ENCODE measurements at regions not wholly inside any gene's neighbourhood (a gene's known extent, or its start where the extent isn't known, plus 50 kb on each side); places are given as distances from the start of the nearest gene placed in this dataset.

DNA sequence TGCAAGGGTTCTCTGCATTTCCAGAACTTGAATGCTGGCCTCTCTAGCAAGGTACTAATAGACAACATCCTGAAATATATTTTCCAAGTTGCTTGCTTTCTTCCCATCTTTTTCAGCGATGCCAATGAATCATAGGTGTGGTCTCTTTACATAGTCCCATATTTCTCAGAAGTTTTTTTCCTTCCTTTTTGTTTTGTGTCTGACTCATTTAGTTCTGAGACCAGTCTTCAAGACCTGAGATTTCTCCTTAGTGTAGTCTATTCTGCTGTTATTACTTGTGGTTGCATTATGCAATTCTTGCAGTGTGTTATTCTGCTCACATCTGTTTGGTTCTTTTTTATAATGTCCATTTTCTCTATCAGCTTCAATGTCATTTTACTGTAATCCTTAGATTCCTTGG is 1265.0 kb upstream of the ALCAM start:
- ChIA-PET CTCF (interaction anchor here (0.6 kb wide), 1 partner anchor 20 kb away, joined by 3 read pairs; no protein-coding TSS in a partner anchor), POLR2A (no interaction called here)
- BruUV-seq (replicated peaks), result no TSS peak
- H3K36me3 ChIP-seq (ENCODE audit: control insufficient read depth, insufficient read depth, low read length), result no peaks in the 10 kb centered on the region
- H3K4me3 ChIP-seq (ENCODE audit: low read depth in 2 of 2, low read length in 2 of 2), result no peak overlapping the region
- TF ChIP-seq TCF7L2 (IDR thresholded peaks at IDR 0.05; ENCODE audit: low read depth, low read length), result no peak
- TF ChIP-seq, protein P1, sequence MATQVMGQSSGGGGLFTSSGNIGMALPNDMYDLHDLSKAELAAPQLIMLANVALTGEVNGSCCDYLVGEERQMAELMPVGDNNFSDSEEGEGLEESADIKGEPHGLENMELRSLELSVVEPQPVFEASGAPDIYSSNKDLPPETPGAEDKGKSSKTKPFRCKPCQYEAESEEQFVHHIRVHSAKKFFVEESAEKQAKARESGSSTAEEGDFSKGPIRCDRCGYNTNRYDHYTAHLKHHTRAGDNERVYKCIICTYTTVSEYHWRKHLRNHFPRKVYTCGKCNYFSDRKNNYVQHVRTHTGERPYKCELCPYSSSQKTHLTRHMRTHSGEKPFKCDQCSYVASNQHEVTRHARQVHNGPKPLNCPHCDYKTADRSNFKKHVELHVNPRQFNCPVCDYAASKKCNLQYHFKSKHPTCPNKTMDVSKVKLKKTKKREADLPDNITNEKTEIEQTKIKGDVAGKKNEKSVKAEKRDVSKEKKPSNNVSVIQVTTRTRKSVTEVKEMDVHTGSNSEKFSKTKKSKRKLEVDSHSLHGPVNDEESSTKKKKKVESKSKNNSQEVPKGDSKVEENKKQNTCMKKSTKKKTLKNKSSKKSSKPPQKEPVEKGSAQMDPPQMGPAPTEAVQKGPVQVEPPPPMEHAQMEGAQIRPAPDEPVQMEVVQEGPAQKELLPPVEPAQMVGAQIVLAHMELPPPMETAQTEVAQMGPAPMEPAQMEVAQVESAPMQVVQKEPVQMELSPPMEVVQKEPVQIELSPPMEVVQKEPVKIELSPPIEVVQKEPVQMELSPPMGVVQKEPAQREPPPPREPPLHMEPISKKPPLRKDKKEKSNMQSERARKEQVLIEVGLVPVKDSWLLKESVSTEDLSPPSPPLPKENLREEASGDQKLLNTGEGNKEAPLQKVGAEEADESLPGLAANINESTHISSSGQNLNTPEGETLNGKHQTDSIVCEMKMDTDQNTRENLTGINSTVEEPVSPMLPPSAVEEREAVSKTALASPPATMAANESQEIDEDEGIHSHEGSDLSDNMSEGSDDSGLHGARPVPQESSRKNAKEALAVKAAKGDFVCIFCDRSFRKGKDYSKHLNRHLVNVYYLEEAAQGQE (IDR thresholded peaks at IDR 0.05; ENCODE audit: insufficient read depth in 1 of 2, low read depth in 2 of 2, low read length in 1 of 2), result no peak
- no peak for TF ChIP-seq POLR2AphosphoS5 (IDR thresholded peaks at IDR 0.05; ENCODE audit: low read depth, low read length)
- TF ChIP-seq SIN3A (IDR thresholded peaks at IDR 0.05; ENCODE audit: borderline replicate concordance, insufficient read depth, low read depth, low read length), result no peak
- no peak for TF ChIP-seq CTCF (IDR thresholded peaks at IDR 0.05)
- H3K4me1 ChIP-seq (ENCODE audit: control insufficient read depth, insufficient read depth, low read length), result no peaks in the 10 kb centered on the region
- ATAC-seq, result no peak
- DNase-seq (ENCODE audit: low read depth, low spot score), result no peak
- in situ Hi-C loops (cut with HindIII; ENCODE audit: low pct_unique_long_range_greater_than_20kb, low sequenced_read_pairs), result no loop called here
- intact Hi-C loops (cut with micrococcal nuclease; ENCODE audit: unreplicated experiment), result no loop called here
- no peak overlapping the region for H3K27ac ChIP-seq (ENCODE audit: low read length)
- no peaks in the 10 kb centered on the region for H3K9me3 ChIP-seq (ENCODE audit: control insufficient read depth, insufficient read depth, low read depth, low read length)
- H3K27me3 ChIP-seq (ENCODE audit: control insufficient read depth, insufficient read depth, low read length), result no peaks in the 10 kb centered on the region

DNA sequence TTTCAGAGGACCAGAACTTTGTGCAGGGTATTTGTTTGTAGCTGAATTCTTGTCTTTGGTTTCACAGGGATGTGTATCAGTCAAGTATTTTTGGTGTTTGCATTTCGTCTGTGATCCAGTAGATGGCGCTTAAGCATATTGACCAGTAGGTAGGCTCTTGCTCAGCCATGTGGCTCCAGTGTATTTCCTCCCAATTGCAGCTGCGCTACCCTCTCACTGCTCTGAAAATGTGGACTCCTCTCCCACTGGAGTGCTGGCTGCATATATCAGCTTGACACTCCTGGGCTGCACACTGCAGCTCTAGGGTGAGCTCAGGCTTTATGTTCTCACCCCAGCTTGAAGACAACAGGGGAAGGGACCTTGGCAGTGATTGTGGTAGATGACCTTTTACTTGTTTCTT is 1264.3 kb upstream of the ALCAM start:
- TF ChIP-seq SIN3A (IDR thresholded peaks at IDR 0.05; ENCODE audit: borderline replicate concordance, insufficient read depth, low read depth, low read length), result no peak
- peak; percentile 55 for TF ChIP-seq CTCF (IDR thresholded peaks at IDR 0.05)
- TF ChIP-seq TCF7L2 (IDR thresholded peaks at IDR 0.05; ENCODE audit: low read depth, low read length), result no peak
- H3K4me1 ChIP-seq (ENCODE audit: control insufficient read depth, insufficient read depth, low read length), result no peaks in the 10 kb centered on the region
- DNase-seq (ENCODE audit: low read depth, low spot score), result peak; percentile 24
- ChIA-PET CTCF (interaction anchor here (0.6 kb wide), 1 partner anchor 19 kb away, joined by 3 read pairs; no protein-coding TSS in a partner anchor), POLR2A (no interaction called here)
- H3K9me3 ChIP-seq (ENCODE audit: control insufficient read depth, insufficient read depth, low read depth, low read length), result no peaks in the 10 kb centered on the region
- in situ Hi-C loops (cut with HindIII; ENCODE audit: low pct_unique_long_range_greater_than_20kb, low sequenced_read_pairs) (no loop called here), intact Hi-C loops (cut with micrococcal nuclease; ENCODE audit: unreplicated experiment) (no loop called here)
- no peak overlapping the region for H3K27ac ChIP-seq (ENCODE audit: low read length)
- no TSS peak for BruUV-seq (replicated peaks)
- ATAC-seq, result peak; percentile 66
- H3K27me3 ChIP-seq (ENCODE audit: control insufficient read depth, insufficient read depth, low read length), result no peaks in the 10 kb centered on the region
- no peak overlapping the region for H3K4me3 ChIP-seq (ENCODE audit: low read depth in 2 of 2, low read length in 2 of 2)
- H3K36me3 ChIP-seq (ENCODE audit: control insufficient read depth, insufficient read depth, low read length), result no peaks in the 10 kb centered on the region
